ENCODE measurements at regions not wholly inside any gene's neighbourhood (a gene's known extent, or its start where the extent isn't known, plus 50 kb on each side); places are given as distances from the start of the nearest gene placed in this dataset.

GRCh38 chr6:147660334-147661311, 152.1 kb downstream of the SAMD5 start:
- no peak overlapping the region for H3K4me3 Mint-ChIP-seq
- H3K27ac Mint-ChIP-seq = no peak overlapping the region
- no peak for DNase-seq (ENCODE audit: low spot score in 2 of 2, unreplicated experiment in 2 of 2)
- no peaks in the 10 kb centered on the region for H3K36me3 Mint-ChIP-seq
- H3K27me3 Mint-ChIP-seq (ENCODE audit: low read depth) = no peaks in the 10 kb centered on the region
- H3K9me3 Mint-ChIP-seq = peaks cover 7% of the 10 kb centered on the region
- H3K4me1 Mint-ChIP-seq = peaks cover 11% of the 10 kb centered on the region
- TF ChIP-seq CTCF (IDR thresholded peaks at IDR 0.05; ENCODE audit: unreplicated experiment) = no peak

- no peaks in the 10 kb centered on the region for H3K27me3 Mint-ChIP-seq (ENCODE audit: low read depth)
- H3K4me3 Mint-ChIP-seq = no peak overlapping the region
- no peak for TF ChIP-seq CTCF (IDR thresholded peaks at IDR 0.05; ENCODE audit: unreplicated experiment)
- no peak for DNase-seq (ENCODE audit: low spot score in 2 of 2, unreplicated experiment in 2 of 2)
- peaks cover 11% of the 10 kb centered on the region for H3K4me1 Mint-ChIP-seq
- no peaks in the 10 kb centered on the region for H3K36me3 Mint-ChIP-seq
- no peaks in the 10 kb centered on the region for H3K9me3 Mint-ChIP-seq
- no peak overlapping the region for H3K27ac Mint-ChIP-seq
Observed at GRCh38 chr6:147662646-147663045, 154.2 kb downstream of the SAMD5 start.

- Mint-ChIP-seq H3K27ac (no peak overlapping the region), H3K9me3 (peaks cover 3% of the 10 kb centered on the region), H3K4me1 (peaks cover 7% of the 10 kb centered on the region)
Observed at GRCh38 chr6:147664092-147664491, 155.6 kb downstream of the SAMD5 start.

GRCh38 chr6:147666255-147666654, 157.8 kb downstream of the SAMD5 start:
- H3K9me3 Mint-ChIP-seq = peaks cover 21% of the 10 kb centered on the region
- H3K36me3 Mint-ChIP-seq = peaks cover 16% of the 10 kb centered on the region
- TF ChIP-seq CTCF (IDR thresholded peaks at IDR 0.05; ENCODE audit: unreplicated experiment) = no peak
- H3K4me1 Mint-ChIP-seq = peaks cover 7% of the 10 kb centered on the region
- no peaks in the 10 kb centered on the region for H3K27me3 Mint-ChIP-seq (ENCODE audit: low read depth)
- no peak overlapping the region for H3K4me3 Mint-ChIP-seq
- DNase-seq (ENCODE audit: low spot score in 2 of 2, unreplicated experiment in 2 of 2) = no peak
- no peak overlapping the region for H3K27ac Mint-ChIP-seq

More at GRCh38 chr6:147664092-147664491, 155.6 kb downstream of the SAMD5 start:
- DNase-seq (ENCODE audit: low spot score in 2 of 2, unreplicated experiment in 2 of 2) = no peak
- no peak overlapping the region for H3K4me3 Mint-ChIP-seq
- H3K27me3 Mint-ChIP-seq (ENCODE audit: low read depth) = no peaks in the 10 kb centered on the region
- TF ChIP-seq CTCF (IDR thresholded peaks at IDR 0.05; ENCODE audit: unreplicated experiment) = no peak
- H3K36me3 Mint-ChIP-seq = peaks cover 3% of the 10 kb centered on the region

- Mint-ChIP-seq H3K9me3 (peaks cover 21% of the 10 kb centered on the region), H3K36me3 (peaks cover 16% of the 10 kb centered on the region), H3K27me3 (ENCODE audit: low read depth) (no peaks in the 10 kb centered on the region), H3K4me1 (peaks cover 7% of the 10 kb centered on the region), H3K27ac (no peak overlapping the region), H3K4me3 (no peak overlapping the region)
- no peak for TF ChIP-seq CTCF (IDR thresholded peaks at IDR 0.05; ENCODE audit: unreplicated experiment)
- no peak for DNase-seq (ENCODE audit: low spot score in 2 of 2, unreplicated experiment in 2 of 2)
Observed at GRCh38 chr6:147667082-147667481, 158.6 kb downstream of the SAMD5 start.

Data from mesothelial cell of epicardium (in vitro differentiated cells).